Activated effector memory CD4-positive, alpha-beta T cell treated with Interleukin-2 at 50 U/mL for 16 hours (primary cell): ENCODE measurements at regions not wholly inside any gene's neighbourhood (a gene's known extent, or its start where the extent isn't known, plus 50 kb on each side); places are given as distances from the start of the nearest gene placed in this dataset.

Source experiments
- DNase-seq: peaks from one replicate; pipeline ENCODE4 v3.0.0-alpha.2; 2020

DNA sequence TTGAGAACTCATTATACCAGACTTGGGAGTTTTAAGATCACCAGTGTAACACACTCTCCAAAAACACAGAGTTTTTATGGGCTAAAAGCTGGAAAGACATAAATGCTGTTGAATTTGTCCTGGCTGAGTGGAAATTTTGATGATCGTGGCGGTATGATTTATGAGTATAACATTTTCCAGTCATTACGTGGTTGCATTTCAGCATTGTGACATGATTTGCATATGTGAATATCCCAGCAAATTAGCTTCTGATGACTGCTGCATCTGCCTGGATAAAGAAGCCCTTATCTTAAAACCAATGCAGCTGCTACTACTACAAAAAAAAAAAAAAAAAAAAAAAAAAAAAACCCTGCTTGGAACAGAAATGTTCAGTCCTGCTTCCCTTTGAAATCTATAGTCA, 850.9 kb downstream of the TFAP2A start:
- DNase-seq, result no peak

- no peak for DNase-seq
Measured at GRCh38 chr6:9563568-9563967, 851.3 kb downstream of the TFAP2A start.

DNA sequence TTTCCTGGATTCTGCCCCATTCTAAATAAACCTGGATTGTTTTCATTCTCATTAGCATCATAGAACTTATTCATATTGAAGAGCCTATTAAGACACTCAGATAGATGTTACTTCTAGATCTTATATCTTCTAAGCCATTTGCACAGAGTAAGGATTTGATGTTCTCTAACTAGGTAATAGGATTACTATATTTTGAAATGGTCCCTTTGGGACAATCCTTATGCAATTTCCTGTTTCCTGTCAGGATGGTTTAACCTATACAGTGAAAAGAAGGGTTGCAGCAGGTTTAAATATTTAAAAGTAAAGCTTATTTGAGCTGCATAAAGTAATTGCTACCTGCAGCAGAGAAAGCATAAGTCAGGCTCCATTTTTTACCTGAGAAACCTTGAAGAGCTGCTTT, 860.1 kb downstream of the TFAP2A start:
- no peak for DNase-seq

DNA sequence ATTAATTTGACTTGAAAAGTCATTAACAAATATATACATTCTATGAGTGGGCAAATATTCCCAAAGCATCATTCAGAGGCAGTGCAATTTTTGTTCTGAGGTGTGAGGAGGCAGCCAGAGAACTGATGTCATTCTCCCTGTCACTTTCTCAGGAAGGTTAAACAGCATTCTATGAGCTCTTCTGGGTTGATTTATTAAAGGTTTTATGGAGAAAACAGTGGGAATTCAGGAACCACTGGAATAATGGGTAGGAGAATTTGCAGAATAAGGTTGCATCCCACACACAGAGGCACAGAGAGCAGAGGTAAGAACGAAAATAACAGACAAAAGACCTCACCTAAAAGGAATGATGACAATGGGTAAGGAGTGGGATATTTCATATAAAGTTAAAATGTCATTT, 860.6 kb downstream of the TFAP2A start:
- DNase-seq, result no peak

- DNase-seq, result no peak
Measured at GRCh38 chr6:9553002-9553401, 861.9 kb downstream of the TFAP2A start.

- DNase-seq, result no peak
Measured at GRCh38 chr6:9543649-9544048, 871.2 kb downstream of the TFAP2A start.

DNA sequence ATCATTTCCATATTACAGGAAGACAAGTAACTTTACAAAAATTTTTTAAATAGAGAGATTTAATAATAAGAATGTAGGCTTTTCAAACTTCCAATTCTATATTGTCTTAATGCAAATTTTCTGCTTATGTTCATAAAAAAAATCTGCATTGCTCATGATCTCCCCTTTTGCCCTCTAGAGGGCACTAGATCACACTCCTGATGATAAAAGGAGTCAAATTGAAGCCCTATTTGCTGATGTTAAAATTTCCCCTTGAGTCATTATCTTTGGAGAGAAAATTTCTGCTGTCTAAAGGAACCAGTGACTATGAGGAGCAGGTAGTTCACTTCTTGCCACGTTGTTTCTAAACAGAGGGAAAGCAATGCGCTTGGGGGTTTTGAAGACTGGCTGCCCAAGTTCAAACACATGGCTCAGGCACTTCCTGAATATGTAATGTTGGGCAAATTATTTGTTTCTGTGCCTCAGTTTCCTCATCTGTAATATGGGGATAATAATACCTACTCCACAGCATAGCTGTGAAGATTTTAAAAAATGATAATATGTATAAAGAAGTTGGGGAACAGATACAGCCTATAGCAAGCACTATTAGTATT, 874.2 kb downstream of the TFAP2A start:
- DNase-seq, result no peak

GRCh38 chr6:9540126-9540525, 874.7 kb downstream of the TFAP2A start:
- no peak for DNase-seq

GRCh38 chr6:9539231-9539755, 875.6 kb downstream of the TFAP2A start:
- no peak for DNase-seq

DNA sequence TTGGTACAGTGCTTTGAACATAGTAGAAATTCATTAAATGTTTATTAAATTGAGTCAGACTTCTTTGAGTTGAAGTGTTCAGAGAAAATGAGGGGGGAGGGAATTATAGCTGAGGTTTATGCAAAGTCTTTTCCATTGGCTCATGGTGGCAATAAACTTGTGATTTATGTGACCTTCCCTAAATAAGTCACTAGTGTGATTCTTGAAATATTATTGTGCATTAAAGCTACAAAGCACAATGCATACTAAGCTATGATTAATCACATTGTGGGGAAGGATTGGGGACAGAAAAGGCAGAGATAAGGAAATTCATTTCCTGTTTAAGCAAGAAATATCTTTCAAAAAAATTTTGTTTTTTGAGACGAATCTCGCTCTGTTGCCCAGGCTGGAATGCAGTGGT, 877.5 kb downstream of the TFAP2A start:
- DNase-seq, result no peak

GRCh38 chr6:9535106-9535505, 879.8 kb downstream of the TFAP2A start:
- DNase-seq, result no peak

DNA sequence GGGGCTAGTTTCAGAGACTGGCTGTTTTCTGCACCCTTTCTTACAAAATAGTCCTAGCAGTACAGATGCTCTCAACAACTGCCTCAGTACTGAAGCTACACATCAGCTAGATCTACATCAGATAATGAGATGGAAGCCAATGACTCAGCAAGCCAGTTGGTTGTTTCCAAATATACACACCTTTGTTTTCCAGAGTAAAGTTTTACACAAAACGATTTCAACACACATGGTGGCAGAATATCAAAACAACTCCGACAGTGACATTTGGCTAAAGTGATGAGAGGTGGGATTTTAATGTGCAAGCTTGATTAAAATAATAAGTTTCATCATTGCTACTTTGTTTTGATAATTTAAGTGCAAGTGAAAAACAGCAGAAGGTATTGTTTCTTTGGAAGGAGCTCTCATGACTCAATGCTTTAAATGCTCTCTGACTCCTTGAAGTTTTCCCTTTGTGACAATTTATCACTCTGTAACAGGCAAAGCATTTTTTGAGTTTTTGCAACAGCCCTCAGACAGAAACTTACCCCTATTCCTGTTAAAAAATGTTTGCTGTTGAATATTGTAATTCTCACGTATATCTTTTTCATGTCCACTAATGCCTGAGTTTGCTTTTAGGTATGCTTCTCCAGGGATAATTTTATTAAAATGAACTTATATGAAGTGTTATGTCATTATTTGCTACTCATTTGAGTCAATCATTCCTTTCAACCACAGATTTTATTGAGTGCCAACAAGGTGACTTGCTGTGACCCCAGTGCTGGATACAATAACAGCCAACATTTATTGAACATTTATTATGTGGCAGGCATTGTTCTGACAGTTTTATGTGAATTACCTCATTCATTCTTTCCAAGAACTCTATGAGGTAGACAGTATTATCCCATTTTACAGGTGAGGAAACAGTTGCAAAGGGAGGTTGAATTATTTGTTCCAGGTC, 882.0 kb downstream of the TFAP2A start:
- DNase-seq, result no peak

DNA sequence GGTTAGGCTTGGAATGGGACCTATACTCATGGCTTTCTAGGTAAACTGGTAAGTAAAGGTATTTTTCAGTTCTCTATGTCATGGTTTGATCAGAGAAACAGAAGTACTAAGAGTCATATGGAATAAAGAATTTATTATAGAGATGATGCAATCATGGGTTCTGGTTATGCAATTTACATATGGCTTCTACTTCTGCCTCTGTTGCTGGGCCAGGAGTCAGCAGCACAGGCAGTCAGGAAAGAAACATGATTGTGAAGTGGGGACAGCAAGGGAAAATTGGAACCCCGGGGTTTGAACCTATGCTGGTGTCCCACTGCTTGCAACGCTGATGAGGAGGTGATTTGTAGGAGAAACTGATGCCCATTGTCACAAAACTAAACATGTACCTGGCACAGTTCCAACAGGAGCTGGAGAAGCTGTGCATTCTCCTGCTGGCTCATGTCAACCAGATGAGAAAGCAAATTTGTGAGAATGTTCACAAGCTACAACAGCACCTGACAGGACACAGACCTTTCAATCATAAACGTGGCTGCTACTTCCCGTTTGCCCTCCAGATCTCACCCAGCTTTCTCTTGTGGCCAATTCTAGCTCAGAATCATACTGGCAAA, 887.1 kb downstream of the TFAP2A start:
- DNase-seq, result no peak

DNA sequence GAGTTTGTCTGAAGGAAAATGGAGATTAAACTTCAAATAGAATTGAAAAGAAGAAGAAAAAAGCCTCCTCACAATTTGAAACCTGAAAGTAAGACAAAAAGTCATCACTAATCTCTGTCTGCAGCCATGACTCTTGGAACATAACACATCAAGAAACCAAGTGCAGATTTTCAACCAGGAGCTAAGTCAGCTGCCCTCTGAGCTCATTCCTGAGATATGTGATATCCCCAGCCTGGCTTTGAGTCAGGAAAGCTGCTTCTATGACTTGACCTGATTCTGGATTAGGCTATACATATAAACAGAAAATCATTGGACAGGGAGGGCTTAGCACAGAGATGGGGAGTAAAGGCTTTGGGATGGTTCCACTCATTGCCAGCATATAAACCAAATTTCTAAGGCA, 891.4 kb downstream of the TFAP2A start:
- DNase-seq, result no peak

- no peak for DNase-seq
Measured at GRCh38 chr6:9522101-9522500, 892.8 kb downstream of the TFAP2A start.

- DNase-seq, result no peak
Measured at GRCh38 chr6:9521152-9521530, 893.7 kb downstream of the TFAP2A start.

- no peak for DNase-seq
Measured at GRCh38 chr6:9520417-9521151, 894.3 kb downstream of the TFAP2A start.

DNA sequence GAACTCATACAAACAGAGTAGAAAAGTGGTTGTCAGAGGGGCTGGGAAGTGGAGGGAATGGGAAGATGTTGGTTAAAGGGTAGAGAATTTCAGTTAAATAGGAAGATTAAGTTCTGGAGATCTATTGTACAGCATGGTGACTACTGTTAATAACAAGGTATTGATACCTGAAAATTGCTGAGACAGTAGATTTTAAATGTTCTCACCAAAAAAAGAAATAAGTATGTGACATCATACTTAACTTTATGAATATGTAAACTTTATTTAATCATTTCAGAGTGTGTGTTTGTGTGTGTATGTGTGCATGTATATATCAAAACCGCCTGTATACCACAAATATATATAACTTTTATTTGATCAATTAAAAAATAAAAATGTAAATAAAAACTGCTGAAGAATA, 896.4 kb downstream of the TFAP2A start:
- no peak for DNase-seq

GRCh38 chr6:9517806-9518205, 897.1 kb downstream of the TFAP2A start:
- DNase-seq, result no peak

DNA sequence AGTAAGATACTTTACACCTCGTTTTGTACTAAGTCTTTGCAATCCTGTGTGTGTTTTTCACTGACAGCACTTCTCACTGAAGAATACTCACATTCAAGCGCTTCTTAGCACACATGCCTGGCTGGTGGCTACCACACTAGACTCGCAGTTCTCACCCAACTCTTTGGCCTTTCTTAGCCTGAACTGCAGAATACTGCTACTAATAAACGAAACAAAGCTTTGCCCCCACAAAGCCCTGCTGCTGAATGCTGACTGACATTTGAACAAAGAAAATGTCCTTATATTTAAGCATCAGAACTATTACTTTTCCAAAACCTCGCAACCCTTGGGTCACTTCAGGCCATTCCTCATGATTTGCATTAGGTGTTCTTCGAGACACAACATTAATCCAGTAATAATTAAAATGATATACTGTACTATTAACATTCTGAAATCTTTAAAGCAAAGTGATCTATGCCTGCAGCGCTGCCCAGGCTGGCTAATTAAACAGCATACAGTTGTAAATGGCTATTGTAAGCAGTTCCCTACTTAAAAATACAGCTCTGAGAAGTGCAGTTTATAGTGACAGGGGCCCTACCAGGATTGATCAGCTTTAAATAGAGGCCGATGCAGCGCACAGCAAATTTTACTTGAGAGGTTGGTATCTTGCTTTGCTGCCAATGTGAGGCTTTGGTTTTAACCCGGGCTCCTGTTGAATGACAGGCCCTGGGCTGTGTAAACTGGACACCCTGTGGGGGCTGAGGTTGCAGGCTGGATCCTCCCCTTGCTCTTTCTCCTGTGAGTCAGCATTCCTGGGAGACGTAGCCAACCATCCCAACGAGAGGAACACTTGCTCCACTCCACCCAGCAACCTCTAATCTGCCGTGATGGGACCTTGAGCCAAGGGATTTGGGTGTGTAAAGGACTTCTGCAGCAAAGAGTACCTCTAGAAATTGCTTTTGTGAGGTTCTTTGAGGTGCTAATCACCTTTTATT, 899.0 kb downstream of the TFAP2A start:
- DNase-seq, result no peak

- DNase-seq, result no peak
Measured at GRCh38 chr6:9514146-9514545, 900.7 kb downstream of the TFAP2A start.

GRCh38 chr6:9511157-9511556, 903.7 kb downstream of the TFAP2A start:
- no peak for DNase-seq
